DMS153 (cell line): ENCODE measurements at regions not wholly inside any gene's neighbourhood (a gene's known extent, or its start where the extent isn't known, plus 50 kb on each side); places are given as distances from the start of the nearest gene placed in this dataset.

Experiments used
- DNase-seq: peaks from one replicate; lab custom pipeline; 2025; lab: John Stamatoyannopoulos, UW

GRCh38 chr2:18182861-18183260 is 304.4 kb downstream of the KCNS3 start:
- DNase-seq, result no peak

- DNase-seq, result no peak
Measured at GRCh38 chr2:18180912-18181311, 302.4 kb downstream of the KCNS3 start.

GRCh38 chr2:18180031-18180610 is 301.7 kb downstream of the KCNS3 start:
- DNase-seq, result no peak

- peak; percentile 29 for DNase-seq
Measured at GRCh38 chr2:18178736-18179349, 300.4 kb downstream of the KCNS3 start.

GRCh38 chr2:18176679-18177215 is 298.3 kb downstream of the KCNS3 start:
- DNase-seq, result no peak

- DNase-seq, result no peak
Measured at GRCh38 chr2:18172607-18173006, 294.1 kb downstream of the KCNS3 start.

- DNase-seq, result no peak
Measured at GRCh38 chr2:18171191-18172139, 293.0 kb downstream of the KCNS3 start.

- no peak for DNase-seq
Measured at GRCh38 chr2:18170642-18171041, 292.2 kb downstream of the KCNS3 start.

- no peak for DNase-seq
Measured at GRCh38 chr2:18169893-18170175, 291.4 kb downstream of the KCNS3 start.

- DNase-seq, result no peak
Measured at GRCh38 chr2:18169121-18169892, 290.8 kb downstream of the KCNS3 start.

GRCh38 chr2:18167871-18168270 is 289.4 kb downstream of the KCNS3 start:
- no peak for DNase-seq

- DNase-seq, result no peak
Measured at GRCh38 chr2:18161681-18162080, 283.2 kb downstream of the KCNS3 start.

GRCh38 chr2:18159896-18160295 is 281.4 kb downstream of the KCNS3 start:
- no peak for DNase-seq

GRCh38 chr2:18156421-18156820 is 278.0 kb downstream of the KCNS3 start:
- no peak for DNase-seq

GRCh38 chr2:18156002-18156401 is 277.5 kb downstream of the KCNS3 start:
- DNase-seq, result no peak

- DNase-seq, result no peak
Measured at GRCh38 chr2:18154812-18155211, 276.3 kb downstream of the KCNS3 start.

GRCh38 chr2:18154259-18154658 is 275.8 kb downstream of the KCNS3 start:
- no peak for DNase-seq

GRCh38 chr2:18153741-18154140 is 275.3 kb downstream of the KCNS3 start:
- no peak for DNase-seq

GRCh38 chr2:18151237-18151636 is 272.8 kb downstream of the KCNS3 start:
- DNase-seq, result no peak

- no peak for DNase-seq
Measured at GRCh38 chr2:18149660-18150246, 271.3 kb downstream of the KCNS3 start.

GRCh38 chr2:18136881-18137475 is 258.5 kb downstream of the KCNS3 start:
- no peak for DNase-seq
